Mesendoderm (in vitro differentiated cells): ENCODE measurements at regions not wholly inside any gene's neighbourhood (a gene's known extent, or its start where the extent isn't known, plus 50 kb on each side); places are given as distances from the start of the nearest gene placed in this dataset.
A peak's percentile ranks its signal among the peaks of the same experiment; 100 is the strongest.
"Not testable (repeated sequence)": the region's sequence is repeated elsewhere in the genome, so short reads cannot be mapped to it uniquely, and the experiment has no call there.

Experiments
- DNase-seq: peaks from one replicate; pipeline ENCODE4 v3.0.0; 2013
- H2AK5ac ChIP-seq: 2 replicates; pipeline ENCODE4 v1.6.1; 2013; ENCODE audit warnings: low read length, inconsistent platforms
- H2BK120ac ChIP-seq: 2 replicates; pipeline ENCODE4 v1.6.1; 2013; ENCODE audit warnings: low read depth, mild to moderate bottlenecking, low read length, moderate library complexity, mixed read lengths
- H2BK15ac ChIP-seq: replicated peaks from 2 replicates; pipeline ENCODE4 v1.6.1; 2013; ENCODE audit warnings: low read depth, mild to moderate bottlenecking, moderate library complexity
- H2BK5ac ChIP-seq: 2 replicates; pipeline ENCODE4 v1.6.1; 2013; ENCODE audit warnings: low read length, inconsistent platforms
- H3K18ac ChIP-seq: 2 replicates; pipeline ENCODE4 v1.6.1; 2013; ENCODE audit warnings: mild to moderate bottlenecking, low read length, mixed read lengths
- H3K23ac ChIP-seq: one replicate; pipeline ENCODE4 v1.6.1; 2013; ENCODE audit warnings: low read length
- H3K27ac ChIP-seq: 2 replicates; pipeline ENCODE4 v1.5.1; 2013; ENCODE audit warnings: low read depth, mild to moderate bottlenecking, inconsistent platforms, low read length, moderate library complexity
- H3K27me3 ChIP-seq: 2 replicates; pipeline ENCODE4 v1.6.1; 2013; ENCODE audit warnings: low read length, control low read depth, mild to moderate bottlenecking, inconsistent platforms; ENCODE audit not compliant: insufficient read depth, poor library complexity
- H3K36me3 ChIP-seq: 2 replicates; pipeline ENCODE4 v1.6.1; 2013; ENCODE audit warnings: low read length, inconsistent platforms; ENCODE audit not compliant: control insufficient read depth, insufficient read depth
- H3K4ac ChIP-seq: one replicate; pipeline ENCODE4 v1.6.1; 2013; ENCODE audit warnings: low read depth, mild to moderate bottlenecking, low read length, moderate library complexity
- H3K4me1 ChIP-seq: 2 replicates; pipeline ENCODE4 v1.6.1; 2013; ENCODE audit warnings: low read depth, low read length, inconsistent platforms; ENCODE audit not compliant: control insufficient read depth
- H3K4me2 ChIP-seq: 2 replicates; pipeline ENCODE4 v1.6.1; 2013; ENCODE audit warnings: low read length
- H3K4me3 ChIP-seq: 2 replicates; pipeline ENCODE4 v1.5.1; 2013; ENCODE audit warnings: mild to moderate bottlenecking, low read length
- H3K56ac ChIP-seq: one replicate; pipeline ENCODE4 v1.6.1; 2013; ENCODE audit warnings: low read length
- H3K79me1 ChIP-seq: 2 replicates; pipeline ENCODE4 v1.6.1; 2013; ENCODE audit warnings: low read length, inconsistent platforms
- H3K79me2 ChIP-seq: 2 replicates; pipeline ENCODE4 v1.6.1; 2013; ENCODE audit warnings: mild to moderate bottlenecking, low read length; ENCODE audit not compliant: control insufficient read depth, insufficient read depth
- H3K9ac ChIP-seq: 2 replicates; pipeline ENCODE4 v1.6.1; 2013; ENCODE audit warnings: low read length, inconsistent platforms
- H4K5ac ChIP-seq: one replicate; pipeline ENCODE4 v1.6.1; 2013; ENCODE audit warnings: low read length
- H4K8ac ChIP-seq: one replicate; pipeline ENCODE4 v1.6.1; 2013; ENCODE audit warnings: low read depth, mild to moderate bottlenecking, control low read depth, low read length, moderate library complexity
- WGBS: extraction: QIAGEN DNeasy Blood & Tissue Kit; methylation state at CpG from one replicate; pipeline ENCODE4 v1.1.7; 2013; ENCODE audit warnings: low lambda C conversion rate, missing lambda C conversion rate; ENCODE audit not compliant: insufficient coverage; ENCODE audit errors: extremely low coverage; 5-methylcytosine and 5-hydroxymethylcytosine counted together

- Histone ChIP-seq H3K4me2 (no peak overlapping the region), H3K27ac (no peak overlapping the region), H4K5ac (no peak overlapping the region), H4K8ac (no peak overlapping the region), H3K36me3 (no peaks in the 10 kb centered on the region), H3K4me1 (peaks cover 3% of the 10 kb centered on the region), H3K4me3 (no peak overlapping the region), H2AK5ac (no peak overlapping the region), H2BK15ac (no peak overlapping the region), H3K56ac (no peak overlapping the region), H2BK120ac (no peak overlapping the region), H3K9ac (no peak overlapping the region), H3K18ac (no peak overlapping the region), H3K4ac (no peak overlapping the region), H2BK5ac (no peak overlapping the region), H3K23ac (no peak overlapping the region), H3K79me1 (no peaks in the 10 kb centered on the region), H3K79me2 (no peaks in the 10 kb centered on the region), H3K27me3 (no peaks in the 10 kb centered on the region)
- DNase-seq, result no peak
- WGBS, result no CpG with 5 or more reads among the region's 1 CpG
These were observed 231.8 kb upstream of the SPOPL start for GRCh38 chr2:138269765-138270164.

DNA sequence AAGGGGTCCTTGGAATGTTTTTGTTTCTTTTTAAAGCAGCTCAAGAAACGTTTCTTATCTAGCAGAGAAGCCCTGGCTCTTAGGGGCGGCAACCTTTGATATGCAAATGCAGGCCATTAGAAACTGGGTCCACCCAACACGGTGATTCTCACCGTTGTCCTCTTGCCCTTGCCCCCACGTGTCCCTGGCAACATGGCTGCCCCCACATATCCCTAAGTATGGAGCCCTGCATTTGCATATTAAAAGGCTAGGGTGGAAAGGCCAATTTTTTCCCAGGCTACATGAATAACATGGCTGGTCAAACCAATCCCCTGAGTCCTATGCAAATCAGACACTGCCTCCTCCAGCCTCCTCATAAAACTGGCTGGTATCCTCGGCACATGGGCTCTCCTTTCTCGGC, 230.1 kb upstream of the SPOPL start:
- Histone ChIP-seq H2AK5ac (no peak overlapping the region), H3K36me3 (no peaks in the 10 kb centered on the region), H3K18ac (peak overlapping the region; percentile 51), H3K4me2 (no peak overlapping the region), H2BK15ac (no peak overlapping the region), H3K4ac (no peak overlapping the region), H3K27ac (no peak overlapping the region), H3K27me3 (no peaks in the 10 kb centered on the region), H3K4me1 (peaks cover 8% of the 10 kb centered on the region), H3K56ac (no peak overlapping the region), H2BK5ac (no peak overlapping the region), H3K4me3 (no peak overlapping the region), H4K5ac (no peak overlapping the region), H2BK120ac (no peak overlapping the region), H3K9ac (no peak overlapping the region), H4K8ac (no peak overlapping the region), H3K79me1 (no peaks in the 10 kb centered on the region), H3K23ac (no peak overlapping the region), H3K79me2 (no peaks in the 10 kb centered on the region)
- DNase-seq, result peak; percentile 52
- no CpG with 5 or more reads among the region's 7 CpGs for WGBS

DNA sequence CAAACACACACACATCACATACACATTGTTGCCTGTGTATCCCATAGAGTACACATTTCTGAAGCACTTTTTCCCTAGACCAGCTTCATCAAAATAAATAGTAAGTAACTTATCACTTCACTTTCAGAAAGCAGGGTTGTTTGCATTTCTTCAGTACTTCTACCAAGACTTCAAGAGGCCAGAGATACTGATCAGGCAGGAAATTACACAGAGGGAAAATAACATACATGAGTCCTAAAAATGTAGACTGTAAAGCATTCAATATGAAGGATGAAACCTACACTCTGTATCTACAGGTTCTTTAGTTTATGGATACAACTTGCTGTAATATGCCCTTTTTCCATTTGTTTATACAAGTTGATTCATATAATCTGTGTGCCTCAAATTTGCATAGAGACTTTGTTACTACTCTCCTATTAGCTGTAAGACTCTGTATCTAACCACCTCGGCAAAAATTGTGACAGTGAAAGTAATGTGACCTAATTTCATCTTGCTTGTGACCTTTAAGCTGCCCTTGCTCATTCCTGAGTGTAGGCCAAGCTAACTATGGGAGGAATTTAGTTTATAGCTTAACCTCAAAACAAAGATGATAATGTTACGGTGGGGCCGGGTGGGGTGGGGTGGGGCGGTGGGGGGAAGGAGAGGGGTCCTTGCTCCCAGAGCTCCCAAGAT, 228.9 kb upstream of the SPOPL start:
- Histone ChIP-seq H3K4me3 (no peak overlapping the region), H2BK120ac (no peak overlapping the region), H3K27me3 (no peaks in the 10 kb centered on the region), H4K8ac (no peak overlapping the region), H2AK5ac (no peak overlapping the region), H3K18ac (peak overlapping the region; percentile 60), H2BK15ac (no peak overlapping the region), H3K9ac (no peak overlapping the region), H3K23ac (no peak overlapping the region), H3K27ac (no peak overlapping the region), H3K36me3 (no peaks in the 10 kb centered on the region), H3K56ac (no peak overlapping the region), H4K5ac (no peak overlapping the region), H3K4me2 (no peak overlapping the region), H3K79me2 (no peaks in the 10 kb centered on the region), H3K4ac (peak overlapping the region; percentile 16), H3K79me1 (no peaks in the 10 kb centered on the region), H2BK5ac (no peak overlapping the region), H3K4me1 (peaks cover 7% of the 10 kb centered on the region)
- WGBS, result no CpG with 5 or more reads among the region's 4 CpGs
- DNase-seq, result no peak

GRCh38 chr2:138273280-138273679, 228.3 kb upstream of the SPOPL start:
- H4K8ac ChIP-seq, H3K36me3 ChIP-seq, H2BK120ac ChIP-seq, H3K4me2 ChIP-seq, H3K27ac ChIP-seq, H2BK5ac ChIP-seq, H3K27me3 ChIP-seq, H2AK5ac ChIP-seq, H3K56ac ChIP-seq, H3K4me3 ChIP-seq, H4K5ac ChIP-seq, H3K9ac ChIP-seq, DNase-seq, H3K4me1 ChIP-seq, H3K79me2 ChIP-seq, H3K23ac ChIP-seq, H2BK15ac ChIP-seq, H3K79me1 ChIP-seq: not testable (repeated sequence)
- H3K18ac ChIP-seq, result peak overlapping the region; percentile 60
- H3K4ac ChIP-seq, result peak overlapping the region; percentile 16
- no CpG with 5 or more reads among the region's 12 CpGs for WGBS

- WGBS, result no CpG with 5 or more reads among the region's 3 CpGs
- no peak overlapping the region for H3K4ac ChIP-seq
- H3K27me3 ChIP-seq, result no peaks in the 10 kb centered on the region
- H4K5ac ChIP-seq, result no peak overlapping the region
- peak overlapping the region; percentile 65 for H3K56ac ChIP-seq
- peaks cover 7% of the 10 kb centered on the region for H3K4me1 ChIP-seq
- DNase-seq, result no peak
- H3K27ac ChIP-seq, result no peak overlapping the region
- no peak overlapping the region for H3K23ac ChIP-seq
- no peaks in the 10 kb centered on the region for H3K36me3 ChIP-seq
- no peak overlapping the region for H2BK120ac ChIP-seq
- H3K9ac ChIP-seq, result no peak overlapping the region
- no peak overlapping the region for H4K8ac ChIP-seq
- H3K4me2 ChIP-seq, result no peak overlapping the region
- peak overlapping the region; percentile 85 for H2BK15ac ChIP-seq
- H3K4me3 ChIP-seq, result no peak overlapping the region
- no peak overlapping the region for H3K18ac ChIP-seq
- H3K79me1 ChIP-seq, result no peaks in the 10 kb centered on the region
- H3K79me2 ChIP-seq, result no peaks in the 10 kb centered on the region
- peak overlapping the region; percentile 10 for H2BK5ac ChIP-seq
- no peak overlapping the region for H2AK5ac ChIP-seq
These were observed 226.9 kb upstream of the SPOPL start for GRCh38 chr2:138274421-138275291.
